ENCODE measurements at regions not wholly inside any gene's neighbourhood (a gene's known extent, or its start where the extent isn't known, plus 50 kb on each side); places are given as distances from the start of the nearest gene placed in this dataset.
A peak's percentile ranks its signal among the peaks of the same experiment; 100 is the strongest.
"Not testable (repeated sequence)": the region's sequence is repeated elsewhere in the genome, so short reads cannot be mapped to it uniquely, and the experiment has no call there.

- intact Hi-C loops (cut with DNase I); DNase-seq: not testable (repeated sequence)
These were observed 653.4 kb downstream of the TGIF2LX start for GRCh38 chrX:90575155-90575554.

GRCh38 chrX:90601921-90602320 is 680.2 kb downstream of the TGIF2LX start:
- DNase-seq; intact Hi-C loops (cut with DNase I): not testable (repeated sequence)

- DNase-seq; intact Hi-C loops (cut with DNase I): not testable (repeated sequence)
These were observed 684.0 kb downstream of the TGIF2LX start for GRCh38 chrX:90605736-90606135.

GRCh38 chrX:90617710-90618325 is 696.1 kb downstream of the TGIF2LX start:
- no peak for DNase-seq

GRCh38 chrX:90665161-90665560 is 743.5 kb downstream of the TGIF2LX start:
- not testable (repeated sequence) for DNase-seq

More at GRCh38 chrX:90617710-90618325, 696.1 kb downstream of the TGIF2LX start:
- intact Hi-C loops (cut with DNase I) = no loop called here

GRCh38 chrX:90713552-90713951 is 721.1 kb upstream of the PABPC5 start:
- DNase-seq; intact Hi-C loops (cut with DNase I): not testable (repeated sequence)

More at GRCh38 chrX:90665161-90665560, 743.5 kb downstream of the TGIF2LX start:
- intact Hi-C loops (cut with DNase I) = not testable (repeated sequence)

- intact Hi-C loops (cut with DNase I); DNase-seq: not testable (repeated sequence)
These were observed 697.1 kb upstream of the PABPC5 start for GRCh38 chrX:90737555-90737954.

GRCh38 chrX:90757619-90758018 is 677.0 kb upstream of the PABPC5 start:
- intact Hi-C loops (cut with DNase I) = not testable (repeated sequence)

GRCh38 chrX:90765482-90765881 is 669.2 kb upstream of the PABPC5 start:
- intact Hi-C loops (cut with DNase I) = not testable (repeated sequence)
- DNase-seq = peak in 1 of 42 donors; percentile 2

More at GRCh38 chrX:90757619-90758018, 677.0 kb upstream of the PABPC5 start:
- DNase-seq = not testable (repeated sequence)

GRCh38 chrX:90780286-90780789 is 654.3 kb upstream of the PABPC5 start:
- DNase-seq; intact Hi-C loops (cut with DNase I): not testable (repeated sequence)
